Colonic mucosa (tissue), 4 donors: ENCODE measurements at regions not wholly inside any gene's neighbourhood (a gene's known extent, or its start where the extent isn't known, plus 50 kb on each side); places are given as distances from the start of the nearest gene placed in this dataset.

Source experiments
- DNase-seq: peaks from one replicate; pipeline ENCODE4 v3.0.0-alpha.2; 2020
- H3K27ac ChIP-seq: fragments of 200-600 bp; one replicate; pipeline ENCODE4 v1.8.0; 2021
- H3K27me3 ChIP-seq: fragments of 200-600 bp; one replicate; pipeline ENCODE4 v1.8.0; 2021
- H3K36me3 ChIP-seq: fragments of 200-600 bp; one replicate; pipeline ENCODE4 v1.8.0; 2021
- H3K4me1 ChIP-seq: fragments of 200-600 bp; one replicate; pipeline ENCODE4 v1.8.0; 2021; ENCODE audit warnings: mild to moderate bottlenecking
- H3K4me3 ChIP-seq: fragments of 200-600 bp; one replicate; pipeline ENCODE4 v1.8.0; 2021
- H3K9ac ChIP-seq, 2 donors: one replicate each; pipeline ENCODE4 v1.7.0; 2013; ENCODE audit warnings: control low read depth in 2 of 2, low read depth in 2 of 2, low read length in 2 of 2
- H3K9me3 ChIP-seq: fragments of 200-600 bp; one replicate; pipeline ENCODE4 v1.8.0; 2021
- intact Hi-C: fragments of 100-400 bp; cut with DNase I; formaldehyde crosslinking; loops from one replicate; pipeline ENCODE4 v1.14.1; 2022
- TF ChIP-seq, protein P1 (sequence below): fragments of 200-600 bp; IDR thresholded peaks from one replicate; pipeline ENCODE4 v1.8.0; 2022; ENCODE audit warnings: antibody characterized with exemption, mild to moderate bottlenecking
- donor health status: healthy.
- donor health status: DM: no; HTN: no; CAD: no.
- donor health status: DM: no; HTN: no; CAD: no.

- Histone ChIP-seq H3K4me3 (no peak overlapping the region), H3K9me3 (no peaks in the 10 kb centered on the region), H3K4me1 (no peaks in the 10 kb centered on the region), H3K36me3 (no peaks in the 10 kb centered on the region), H3K27me3 (no peaks in the 10 kb centered on the region), H3K9ac (no peak overlapping the region), H3K27ac (no peak overlapping the region)
- intact Hi-C loops = no loop called here
- no peak for DNase-seq
- TF ChIP-seq, protein P1, sequence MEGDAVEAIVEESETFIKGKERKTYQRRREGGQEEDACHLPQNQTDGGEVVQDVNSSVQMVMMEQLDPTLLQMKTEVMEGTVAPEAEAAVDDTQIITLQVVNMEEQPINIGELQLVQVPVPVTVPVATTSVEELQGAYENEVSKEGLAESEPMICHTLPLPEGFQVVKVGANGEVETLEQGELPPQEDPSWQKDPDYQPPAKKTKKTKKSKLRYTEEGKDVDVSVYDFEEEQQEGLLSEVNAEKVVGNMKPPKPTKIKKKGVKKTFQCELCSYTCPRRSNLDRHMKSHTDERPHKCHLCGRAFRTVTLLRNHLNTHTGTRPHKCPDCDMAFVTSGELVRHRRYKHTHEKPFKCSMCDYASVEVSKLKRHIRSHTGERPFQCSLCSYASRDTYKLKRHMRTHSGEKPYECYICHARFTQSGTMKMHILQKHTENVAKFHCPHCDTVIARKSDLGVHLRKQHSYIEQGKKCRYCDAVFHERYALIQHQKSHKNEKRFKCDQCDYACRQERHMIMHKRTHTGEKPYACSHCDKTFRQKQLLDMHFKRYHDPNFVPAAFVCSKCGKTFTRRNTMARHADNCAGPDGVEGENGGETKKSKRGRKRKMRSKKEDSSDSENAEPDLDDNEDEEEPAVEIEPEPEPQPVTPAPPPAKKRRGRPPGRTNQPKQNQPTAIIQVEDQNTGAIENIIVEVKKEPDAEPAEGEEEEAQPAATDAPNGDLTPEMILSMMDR = no peak
Measured at GRCh38 chr13:34401696-34402095, 540.4 kb upstream of the NBEA start.

GRCh38 chr13:34405410-34406181 is 536.5 kb upstream of the NBEA start:
- intact Hi-C loops = no loop called here
- Histone ChIP-seq H3K9ac (no peak overlapping the region), H3K27ac (no peak overlapping the region), H3K4me1 (no peaks in the 10 kb centered on the region), H3K9me3 (no peaks in the 10 kb centered on the region), H3K27me3 (no peaks in the 10 kb centered on the region), H3K4me3 (no peak overlapping the region), H3K36me3 (no peaks in the 10 kb centered on the region)
- TF ChIP-seq, protein P1 = no peak
- DNase-seq = no peak

DNA sequence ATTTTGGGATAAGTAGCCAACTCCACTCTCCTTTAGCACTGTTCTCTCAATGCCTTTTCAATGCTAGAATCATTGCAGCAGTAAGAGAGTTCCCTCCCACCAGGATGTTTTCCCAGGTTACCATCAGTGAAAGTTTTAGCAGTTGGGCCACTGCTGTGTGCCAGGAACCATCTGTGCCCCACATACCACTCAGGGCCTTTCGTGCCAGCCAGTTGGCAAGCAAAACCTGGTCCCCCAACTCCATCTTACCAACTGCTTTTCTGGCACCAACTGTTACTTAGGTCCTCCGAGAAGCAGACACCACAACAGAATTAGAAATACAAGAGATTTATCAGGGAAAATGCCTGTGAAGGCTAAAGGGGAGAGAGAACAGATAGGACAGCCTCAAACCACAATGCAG is 533.4 kb upstream of the NBEA start:
- H3K4me3 ChIP-seq = no peak overlapping the region
- no peaks in the 10 kb centered on the region for H3K9me3 ChIP-seq
- intact Hi-C loops = no loop called here
- no peak overlapping the region for H3K27ac ChIP-seq
- H3K9ac ChIP-seq = no peak overlapping the region
- no peak for DNase-seq
- no peaks in the 10 kb centered on the region for H3K36me3 ChIP-seq
- no peaks in the 10 kb centered on the region for H3K27me3 ChIP-seq
- H3K4me1 ChIP-seq = no peaks in the 10 kb centered on the region
- TF ChIP-seq, protein P1 = no peak

DNA sequence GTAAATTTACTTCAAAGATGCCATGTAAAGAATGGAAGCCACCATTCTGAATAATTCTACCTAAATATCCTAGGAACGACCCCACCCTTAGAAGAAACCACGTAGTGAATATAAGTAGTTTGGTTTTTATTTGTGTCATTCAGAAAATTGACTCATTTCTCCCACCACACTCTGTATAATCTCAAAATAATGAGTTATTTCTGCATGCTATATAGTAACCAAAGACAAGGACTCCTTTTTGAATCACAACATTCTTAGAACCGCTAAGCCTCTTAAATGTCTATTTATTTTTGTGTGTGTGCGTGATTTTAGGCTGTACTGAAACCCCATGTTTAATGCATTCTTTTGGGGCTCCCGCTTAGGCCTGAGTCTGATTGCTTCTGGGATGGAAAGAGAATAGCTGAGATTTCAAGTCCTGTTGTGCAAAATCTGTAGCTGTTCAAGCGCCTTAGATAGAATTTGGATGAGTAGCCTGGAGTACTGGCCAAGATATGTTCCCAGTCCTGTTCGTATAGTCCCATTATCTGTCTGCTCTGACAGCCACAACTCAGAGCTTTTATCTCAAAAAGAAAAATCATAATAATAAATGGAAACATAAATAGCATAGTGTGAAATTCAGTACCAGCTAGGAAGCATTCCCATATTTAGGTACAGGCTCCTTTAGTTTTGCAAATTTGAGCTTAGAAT is 532.4 kb upstream of the NBEA start:
- Histone ChIP-seq H3K27ac (no peak overlapping the region), H3K36me3 (no peaks in the 10 kb centered on the region)
- TF ChIP-seq, protein P1 = no peak

GRCh38 chr13:34410678-34411077 is 531.4 kb upstream of the NBEA start:
- H3K9me3 ChIP-seq = no peaks in the 10 kb centered on the region
- no peak overlapping the region for H3K9ac ChIP-seq
- no peaks in the 10 kb centered on the region for H3K27me3 ChIP-seq
- H3K4me3 ChIP-seq = no peak overlapping the region
- H3K4me1 ChIP-seq = no peaks in the 10 kb centered on the region
- no peak overlapping the region for H3K27ac ChIP-seq
- no peaks in the 10 kb centered on the region for H3K36me3 ChIP-seq
- no peak for DNase-seq
- intact Hi-C loops = no loop called here
- TF ChIP-seq, protein P1 = no peak

More for the DNA sequence above, 532.4 kb upstream of the NBEA start:
- H3K4me1 ChIP-seq = no peaks in the 10 kb centered on the region
- H3K27me3 ChIP-seq = no peaks in the 10 kb centered on the region
- no peak for DNase-seq
- no peaks in the 10 kb centered on the region for H3K9me3 ChIP-seq
- no peak overlapping the region for H3K4me3 ChIP-seq
- intact Hi-C loops = no loop called here
- no peak overlapping the region for H3K9ac ChIP-seq
